ENCODE measurements at regions not wholly inside any gene's neighbourhood (a gene's known extent, or its start where the extent isn't known, plus 50 kb on each side); places are given as distances from the start of the nearest gene placed in this dataset.
"Not testable (repeated sequence)": the region's sequence is repeated elsewhere in the genome, so short reads cannot be mapped to it uniquely, and the experiment has no call there.

DNA sequence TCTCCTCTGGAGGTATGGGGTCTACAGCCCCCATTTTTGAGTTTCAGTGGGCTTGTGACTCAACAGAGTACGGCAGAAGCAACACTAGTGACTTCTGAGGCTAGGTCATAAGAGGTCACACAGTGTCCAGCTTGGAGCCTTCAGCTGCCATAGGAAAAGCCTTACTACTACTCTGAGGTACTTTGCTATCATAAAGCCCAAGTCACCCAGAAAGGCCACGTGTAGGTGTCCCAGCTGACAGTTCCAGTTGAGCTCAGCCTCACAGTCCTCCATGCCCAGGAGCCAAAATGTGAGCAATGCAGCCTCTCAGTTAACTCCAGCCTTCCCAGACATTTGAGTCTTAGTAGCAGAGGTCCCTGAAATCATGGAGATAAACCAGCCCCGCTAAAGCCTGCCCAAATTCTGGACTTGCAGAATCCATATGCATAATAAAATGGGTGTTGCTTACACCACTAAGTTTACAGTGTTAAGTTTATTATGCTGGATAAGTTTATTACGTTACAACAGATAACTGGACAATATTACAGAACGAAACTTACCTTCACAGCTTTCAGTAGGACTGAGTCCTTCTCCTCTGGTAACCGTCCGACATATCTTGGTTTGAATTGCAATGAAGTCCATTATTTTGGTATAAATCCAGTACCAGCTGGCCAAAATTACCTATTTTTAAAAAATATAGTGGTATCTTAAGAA is 181.1 kb downstream of the AVL9 start:
- H3K4me3 ChIP-seq (ENCODE audit: low read depth, low read length), result no peak overlapping the region
- H3K9me3 ChIP-seq (ENCODE audit: control insufficient read depth, insufficient read depth, low read length), result peaks cover 5% of the 10 kb centered on the region
- no peaks in the 10 kb centered on the region for H3K36me3 ChIP-seq (ENCODE audit: control insufficient read depth, insufficient read depth, low read length)
- H3K4me1 ChIP-seq (ENCODE audit: control insufficient read depth, insufficient read depth, low read length), result peaks cover 14% of the 10 kb centered on the region
- no peak overlapping the region for H3K9ac ChIP-seq (ENCODE audit: low read depth, low read length)
- no peaks in the 10 kb centered on the region for H3K27me3 ChIP-seq (ENCODE audit: control insufficient read depth, insufficient read depth, low read length)

DNA sequence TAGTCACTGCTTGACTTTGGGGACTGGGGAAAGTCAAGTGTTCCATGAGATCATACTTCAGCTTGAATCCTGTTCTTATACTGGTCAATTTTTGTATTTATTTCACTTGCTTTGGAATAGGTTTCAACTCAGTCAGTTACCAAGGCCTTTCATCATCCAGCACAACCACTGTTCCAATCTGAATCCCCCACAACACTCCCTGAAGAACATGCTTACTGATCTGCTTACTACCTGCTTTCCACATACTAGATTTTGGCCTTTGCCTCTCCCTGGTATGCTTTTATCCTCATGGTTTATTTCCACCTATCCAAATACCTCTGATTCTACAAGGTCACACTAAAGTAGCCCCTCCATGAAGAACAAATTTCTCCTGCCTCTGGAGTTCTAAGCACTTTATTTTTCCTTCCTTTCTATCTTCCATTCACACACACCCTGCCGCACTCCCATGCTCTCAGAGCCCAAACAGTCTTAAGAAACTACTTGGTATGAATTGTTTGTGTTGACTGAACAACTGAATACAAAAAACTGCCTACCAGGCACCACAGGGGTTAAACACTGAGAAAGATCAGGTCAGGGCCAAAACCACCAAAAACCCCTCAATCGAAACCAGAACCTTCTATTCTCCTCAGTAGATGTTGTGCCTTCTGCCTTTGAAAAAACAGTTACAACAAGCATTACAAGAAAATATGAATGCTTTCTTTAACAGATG is 178.1 kb downstream of the AVL9 start:
- Histone ChIP-seq H3K36me3 (ENCODE audit: control insufficient read depth, insufficient read depth, low read length) (no peaks in the 10 kb centered on the region), H3K9me3 (ENCODE audit: control insufficient read depth, insufficient read depth, low read length) (peaks cover 5% of the 10 kb centered on the region), H3K4me1 (ENCODE audit: control insufficient read depth, insufficient read depth, low read length) (no peaks in the 10 kb centered on the region), H3K9ac (ENCODE audit: low read depth, low read length) (no peak overlapping the region), H3K4me3 (ENCODE audit: low read depth, low read length) (no peak overlapping the region), H3K27me3 (ENCODE audit: control insufficient read depth, insufficient read depth, low read length) (no peaks in the 10 kb centered on the region)

- H3K4me1 ChIP-seq (ENCODE audit: control insufficient read depth, insufficient read depth, low read length), result no peaks in the 10 kb centered on the region
- no peaks in the 10 kb centered on the region for H3K36me3 ChIP-seq (ENCODE audit: control insufficient read depth, insufficient read depth, low read length)
- no peaks in the 10 kb centered on the region for H3K27me3 ChIP-seq (ENCODE audit: control insufficient read depth, insufficient read depth, low read length)
- H3K9ac ChIP-seq (ENCODE audit: low read depth, low read length), result no peak overlapping the region
- no peak overlapping the region for H3K4me3 ChIP-seq (ENCODE audit: low read depth, low read length)
- no peaks in the 10 kb centered on the region for H3K9me3 ChIP-seq (ENCODE audit: control insufficient read depth, insufficient read depth, low read length)
Measured at GRCh38 chr7:32670110-32671025, 175.1 kb downstream of the AVL9 start.

- H3K36me3 ChIP-seq (ENCODE audit: control insufficient read depth, insufficient read depth, low read length); H3K9ac ChIP-seq (ENCODE audit: low read depth, low read length); H3K9me3 ChIP-seq (ENCODE audit: control insufficient read depth, insufficient read depth, low read length); H3K4me3 ChIP-seq (ENCODE audit: low read depth, low read length); H3K4me1 ChIP-seq (ENCODE audit: control insufficient read depth, insufficient read depth, low read length); H3K27me3 ChIP-seq (ENCODE audit: control insufficient read depth, insufficient read depth, low read length): not testable (repeated sequence)
Measured at GRCh38 chr7:32669173-32669870, 174.0 kb downstream of the AVL9 start.

DNA sequence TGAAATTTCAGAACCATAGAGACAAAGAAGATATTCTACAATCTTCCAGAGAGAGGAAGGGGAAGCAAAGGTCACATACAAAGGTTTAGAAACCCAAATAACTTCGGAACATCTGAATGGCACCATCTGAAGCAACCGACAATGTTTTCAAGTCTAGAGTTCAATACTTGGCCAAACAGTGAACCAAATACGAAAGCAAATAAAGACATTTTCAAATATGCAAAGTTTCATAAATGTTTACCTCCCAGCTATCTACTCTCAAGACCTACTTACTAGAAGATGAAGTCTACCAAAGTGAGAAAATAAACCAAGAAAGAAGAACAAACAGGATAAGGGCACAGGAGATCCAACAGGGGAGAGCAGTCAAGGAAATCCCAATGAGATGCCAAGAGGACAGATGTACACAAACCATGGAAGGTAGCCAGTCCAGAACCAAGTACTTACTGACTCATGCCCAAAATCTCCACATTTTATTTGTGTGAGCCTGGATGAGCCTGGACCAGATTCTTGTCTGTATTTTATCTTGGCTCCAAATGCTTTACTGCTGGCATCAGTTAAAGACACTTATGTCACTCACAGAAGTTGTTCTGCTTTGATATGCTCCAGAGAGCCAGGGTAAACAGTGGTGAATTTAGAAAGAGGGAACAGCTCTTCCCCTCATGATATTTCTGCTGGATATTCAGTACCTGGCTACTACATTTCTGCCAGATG is 173.3 kb downstream of the AVL9 start:
- H3K4me1 ChIP-seq (ENCODE audit: control insufficient read depth, insufficient read depth, low read length); H3K27me3 ChIP-seq (ENCODE audit: control insufficient read depth, insufficient read depth, low read length); H3K9ac ChIP-seq (ENCODE audit: low read depth, low read length); H3K4me3 ChIP-seq (ENCODE audit: low read depth, low read length); H3K36me3 ChIP-seq (ENCODE audit: control insufficient read depth, insufficient read depth, low read length); H3K9me3 ChIP-seq (ENCODE audit: control insufficient read depth, insufficient read depth, low read length): not testable (repeated sequence)

DNA sequence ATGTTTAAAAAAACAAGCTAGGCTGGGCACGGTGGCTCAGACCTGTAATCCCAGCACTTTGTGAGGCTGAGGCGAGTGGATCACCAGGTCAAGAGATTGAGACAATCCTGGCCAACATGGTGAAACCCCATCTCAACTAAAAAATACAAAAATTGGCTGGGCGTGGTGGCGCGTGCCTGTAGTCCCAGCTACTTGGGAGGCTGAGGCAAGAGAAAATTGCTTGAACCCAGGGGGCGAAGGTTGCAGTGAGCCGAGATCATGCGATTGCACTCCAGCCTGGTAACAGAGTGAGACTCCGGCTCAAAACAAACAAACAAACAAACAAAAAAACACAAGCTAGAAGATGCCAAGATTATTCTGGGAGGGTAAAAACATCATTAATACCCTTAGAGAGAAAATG is 172.3 kb downstream of the AVL9 start:
- H3K9ac ChIP-seq (ENCODE audit: low read depth, low read length); H3K27me3 ChIP-seq (ENCODE audit: control insufficient read depth, insufficient read depth, low read length); H3K4me1 ChIP-seq (ENCODE audit: control insufficient read depth, insufficient read depth, low read length); H3K36me3 ChIP-seq (ENCODE audit: control insufficient read depth, insufficient read depth, low read length); H3K9me3 ChIP-seq (ENCODE audit: control insufficient read depth, insufficient read depth, low read length); H3K4me3 ChIP-seq (ENCODE audit: low read depth, low read length): not testable (repeated sequence)

GRCh38 chr7:32663805-32664211 is 168.5 kb downstream of the AVL9 start:
- not testable (repeated sequence) for H3K4me1 ChIP-seq (ENCODE audit: control insufficient read depth, insufficient read depth, low read length); H3K4me3 ChIP-seq (ENCODE audit: low read depth, low read length); H3K9ac ChIP-seq (ENCODE audit: low read depth, low read length); H3K9me3 ChIP-seq (ENCODE audit: control insufficient read depth, insufficient read depth, low read length); H3K27me3 ChIP-seq (ENCODE audit: control insufficient read depth, insufficient read depth, low read length); H3K36me3 ChIP-seq (ENCODE audit: control insufficient read depth, insufficient read depth, low read length)

GRCh38 chr7:32662509-32662908 is 167.2 kb downstream of the AVL9 start:
- not testable (repeated sequence) for H3K4me1 ChIP-seq (ENCODE audit: control insufficient read depth, insufficient read depth, low read length); H3K36me3 ChIP-seq (ENCODE audit: control insufficient read depth, insufficient read depth, low read length); H3K9me3 ChIP-seq (ENCODE audit: control insufficient read depth, insufficient read depth, low read length); H3K27me3 ChIP-seq (ENCODE audit: control insufficient read depth, insufficient read depth, low read length); H3K9ac ChIP-seq (ENCODE audit: low read depth, low read length); H3K4me3 ChIP-seq (ENCODE audit: low read depth, low read length)

GRCh38 chr7:32661929-32662328 is 166.6 kb downstream of the AVL9 start:
- Histone ChIP-seq H3K4me3 (ENCODE audit: low read depth, low read length) (no peak overlapping the region), H3K4me1 (ENCODE audit: control insufficient read depth, insufficient read depth, low read length) (no peaks in the 10 kb centered on the region), H3K36me3 (ENCODE audit: control insufficient read depth, insufficient read depth, low read length) (no peaks in the 10 kb centered on the region), H3K9ac (ENCODE audit: low read depth, low read length) (no peak overlapping the region), H3K9me3 (ENCODE audit: control insufficient read depth, insufficient read depth, low read length) (no peaks in the 10 kb centered on the region), H3K27me3 (ENCODE audit: control insufficient read depth, insufficient read depth, low read length) (no peaks in the 10 kb centered on the region)

GRCh38 chr7:32661501-32661900 is 166.2 kb downstream of the AVL9 start:
- no peaks in the 10 kb centered on the region for H3K27me3 ChIP-seq (ENCODE audit: control insufficient read depth, insufficient read depth, low read length)
- no peaks in the 10 kb centered on the region for H3K9me3 ChIP-seq (ENCODE audit: control insufficient read depth, insufficient read depth, low read length)
- no peaks in the 10 kb centered on the region for H3K4me1 ChIP-seq (ENCODE audit: control insufficient read depth, insufficient read depth, low read length)
- H3K4me3 ChIP-seq (ENCODE audit: low read depth, low read length), result no peak overlapping the region
- H3K9ac ChIP-seq (ENCODE audit: low read depth, low read length), result no peak overlapping the region
- H3K36me3 ChIP-seq (ENCODE audit: control insufficient read depth, insufficient read depth, low read length), result no peaks in the 10 kb centered on the region

DNA sequence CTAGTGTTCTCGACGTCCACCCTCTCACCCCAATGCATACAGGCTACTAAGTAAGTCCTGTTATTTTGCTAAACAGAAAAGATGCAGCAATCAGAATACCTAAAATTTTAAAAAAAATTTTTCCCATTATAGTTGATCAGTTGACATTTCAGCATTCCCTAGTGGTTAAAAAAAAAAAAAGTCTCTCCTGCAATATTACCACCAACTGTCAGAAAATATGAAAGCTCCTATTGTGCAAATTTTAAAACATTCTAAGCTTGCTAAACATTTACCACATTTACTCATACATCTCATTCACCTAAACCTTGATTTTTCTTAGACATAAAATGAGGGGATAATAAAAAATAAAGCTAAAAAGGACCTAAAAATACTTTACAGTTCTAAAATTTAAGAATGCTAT is 165.6 kb downstream of the AVL9 start:
- H3K4me1 ChIP-seq (ENCODE audit: control insufficient read depth, insufficient read depth, low read length), result no peaks in the 10 kb centered on the region
- no peak overlapping the region for H3K9ac ChIP-seq (ENCODE audit: low read depth, low read length)
- no peaks in the 10 kb centered on the region for H3K27me3 ChIP-seq (ENCODE audit: control insufficient read depth, insufficient read depth, low read length)
- no peaks in the 10 kb centered on the region for H3K36me3 ChIP-seq (ENCODE audit: control insufficient read depth, insufficient read depth, low read length)
- no peak overlapping the region for H3K4me3 ChIP-seq (ENCODE audit: low read depth, low read length)
- H3K9me3 ChIP-seq (ENCODE audit: control insufficient read depth, insufficient read depth, low read length), result no peaks in the 10 kb centered on the region

Measured in iPS-15b (cell line).